Muscle layer of colon (tissue), 2 donors: ENCODE measurements at regions not wholly inside any gene's neighbourhood (a gene's known extent, or its start where the extent isn't known, plus 50 kb on each side); places are given as distances from the start of the nearest gene placed in this dataset.

Experiments used
- H3K27ac ChIP-seq: one replicate; pipeline ENCODE4 v1.7.0; 2013; ENCODE audit warnings: low read depth, mild to moderate bottlenecking, low read length, moderate library complexity
- H3K27me3 ChIP-seq, 2 donors: one replicate each; pipeline ENCODE4 v1.7.0; 2013; ENCODE audit warnings: low read length in 2 of 2, mild to moderate bottlenecking in 2 of 2; ENCODE audit not compliant: insufficient read depth in 2 of 2, control insufficient read depth in 1 of 2
- H3K36me3 ChIP-seq: one replicate; pipeline ENCODE4 v1.7.0; 2013; ENCODE audit warnings: mild to moderate bottlenecking, low read length; ENCODE audit not compliant: insufficient read depth
- H3K4me1 ChIP-seq: one replicate; pipeline ENCODE4 v1.7.0; 2013; ENCODE audit warnings: mild to moderate bottlenecking, low read length; ENCODE audit not compliant: insufficient read depth
- H3K4me3 ChIP-seq, 2 donors: one replicate each; pipeline ENCODE4 v1.7.0; 2013; ENCODE audit warnings: low read length in 2 of 2, low read depth in 1 of 2, mild to moderate bottlenecking in 1 of 2, moderate library complexity in 1 of 2
- H3K9ac ChIP-seq: one replicate; pipeline ENCODE4 v1.7.0; 2013; ENCODE audit warnings: low read length
- H3K9me3 ChIP-seq: one replicate; pipeline ENCODE4 v1.7.0; 2013; ENCODE audit warnings: mild to moderate bottlenecking, low read length
- donor health status: abdominal sarcoma.
- donor health status: Adenocarcinoma of cecum.

GRCh38 chr12:93292731-93293566, 84.8 kb upstream of the NUDT4 start:
- Histone ChIP-seq H3K4me1 (peaks cover 10% of the 10 kb centered on the region), H3K4me3 (no peak overlapping the region), H3K9me3 (no peaks in the 10 kb centered on the region), H3K36me3 (no peaks in the 10 kb centered on the region), H3K9ac (no peak overlapping the region), H3K27ac (no peak overlapping the region), H3K27me3 (no peaks in the 10 kb centered on the region)

- Histone ChIP-seq H3K36me3 (no peaks in the 10 kb centered on the region), H3K9ac (no peak overlapping the region)
Measured at GRCh38 chr12:93297032-93297431, 80.7 kb upstream of the NUDT4 start.

GRCh38 chr12:93297536-93297935, 80.2 kb upstream of the NUDT4 start:
- no peak overlapping the region for H3K27ac ChIP-seq
- no peaks in the 10 kb centered on the region for H3K9me3 ChIP-seq
- peaks cover 4% of the 10 kb centered on the region for H3K4me1 ChIP-seq
- no peak overlapping the region for H3K4me3 ChIP-seq
- no peaks in the 10 kb centered on the region for H3K36me3 ChIP-seq
- H3K27me3 ChIP-seq, result no peaks in the 10 kb centered on the region
- H3K9ac ChIP-seq, result no peak overlapping the region

More at GRCh38 chr12:93297032-93297431, 80.7 kb upstream of the NUDT4 start:
- Histone ChIP-seq H3K4me3 (no peak overlapping the region), H3K4me1 (peaks cover 4% of the 10 kb centered on the region), H3K9me3 (no peaks in the 10 kb centered on the region), H3K27ac (no peak overlapping the region), H3K27me3 (no peaks in the 10 kb centered on the region)

DNA sequence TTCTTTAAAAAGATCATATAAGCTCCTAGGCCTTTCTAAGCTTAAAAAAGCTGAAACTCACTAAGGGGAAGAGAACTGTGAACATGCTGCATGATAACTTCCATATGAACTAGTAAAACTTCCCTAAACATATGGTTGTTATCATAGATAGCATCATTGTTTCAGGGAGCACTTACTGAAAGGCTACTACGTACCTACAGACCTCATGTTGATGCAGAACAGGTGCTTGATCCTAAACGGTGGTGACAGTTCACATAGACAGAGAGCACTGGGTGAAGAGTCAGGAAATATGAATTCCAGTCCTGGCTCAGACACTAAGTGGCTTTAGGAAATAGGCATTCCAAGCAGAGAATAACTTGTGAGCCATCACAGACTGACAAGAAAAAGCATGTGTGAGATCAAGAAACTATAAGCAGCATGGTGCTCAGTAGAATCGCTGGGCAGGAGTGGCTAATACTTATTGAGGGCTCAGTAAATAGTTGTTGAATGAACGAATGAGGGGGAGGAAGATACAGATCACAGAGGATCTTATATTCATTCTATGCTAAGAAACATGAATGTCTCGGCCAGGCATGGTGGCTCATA, 78.4 kb upstream of the NUDT4 start:
- H3K36me3 ChIP-seq, result no peaks in the 10 kb centered on the region
- H3K9ac ChIP-seq, result no peak overlapping the region
- no peaks in the 10 kb centered on the region for H3K27me3 ChIP-seq

DNA sequence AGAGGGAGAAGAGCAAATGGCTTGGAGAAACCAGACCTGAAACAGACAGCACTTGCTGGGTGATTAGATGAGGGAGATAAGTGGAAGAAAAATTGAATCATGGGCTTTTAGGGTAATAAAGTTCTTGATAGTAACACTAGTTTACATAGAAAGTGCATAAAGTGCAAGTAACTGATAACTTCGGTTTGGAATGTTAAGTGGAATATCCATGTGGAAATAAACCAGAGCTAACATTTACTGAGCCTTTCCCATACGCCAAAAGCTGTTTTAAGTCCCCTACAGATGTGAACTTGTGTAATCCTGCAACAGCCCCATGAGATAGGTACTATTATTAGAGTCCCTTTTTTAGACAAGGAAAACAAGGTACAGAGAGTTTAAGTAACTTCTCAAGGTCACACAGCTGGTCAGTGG, 77.1 kb upstream of the NUDT4 start:
- H3K27me3 ChIP-seq, result no peaks in the 10 kb centered on the region
- peaks cover 4% of the 10 kb centered on the region for H3K4me1 ChIP-seq
- H3K36me3 ChIP-seq, result no peaks in the 10 kb centered on the region
- H3K4me3 ChIP-seq, result no peak overlapping the region
- no peaks in the 10 kb centered on the region for H3K9me3 ChIP-seq
- no peak overlapping the region for H3K9ac ChIP-seq
- H3K27ac ChIP-seq, result no peak overlapping the region

More for the DNA sequence above, 78.4 kb upstream of the NUDT4 start:
- peaks cover 4% of the 10 kb centered on the region for H3K4me1 ChIP-seq
- H3K4me3 ChIP-seq, result no peak overlapping the region
- no peak overlapping the region for H3K27ac ChIP-seq
- H3K9me3 ChIP-seq, result no peaks in the 10 kb centered on the region

DNA sequence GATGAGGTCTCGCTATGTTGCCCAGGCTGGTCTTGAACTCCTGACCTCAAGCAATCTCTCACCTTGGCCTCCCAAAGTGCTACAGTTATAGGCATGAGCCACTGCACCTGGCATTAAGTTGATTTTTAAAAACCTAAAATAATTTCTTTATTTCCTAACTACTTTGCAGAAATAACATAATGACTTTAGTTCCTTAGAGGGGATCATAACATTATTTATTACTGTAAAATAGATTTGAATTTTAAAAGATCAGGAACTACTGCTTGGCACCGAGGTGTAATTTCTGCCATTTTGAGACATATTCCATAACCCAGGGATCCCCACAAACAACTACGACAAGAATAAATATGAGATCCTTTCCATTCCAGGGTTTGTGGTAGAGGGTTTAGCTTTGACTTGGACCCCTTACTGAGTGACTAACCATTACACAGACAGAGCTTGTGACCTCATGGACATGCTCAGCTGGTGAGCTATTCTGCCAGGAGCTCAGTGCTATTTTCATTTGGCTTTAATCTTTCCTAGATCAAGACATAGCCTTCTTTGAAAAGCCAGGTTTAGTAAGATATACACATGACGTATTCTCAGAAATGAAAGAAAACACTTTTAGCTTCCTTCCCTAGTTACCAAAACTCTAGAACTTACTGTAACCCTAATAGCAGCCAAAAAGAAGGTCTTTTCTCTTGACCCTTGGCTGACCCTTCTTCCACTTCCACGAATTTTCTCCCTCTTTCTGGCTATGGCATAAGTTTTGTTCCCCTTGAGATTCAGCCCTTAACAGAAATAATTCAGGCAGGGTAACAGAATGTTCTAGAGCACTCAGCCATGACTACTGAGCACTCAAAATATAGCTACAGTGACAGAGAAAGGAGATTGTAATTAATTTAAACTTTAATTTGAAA, 75.1 kb upstream of the NUDT4 start:
- Histone ChIP-seq H3K27ac (no peak overlapping the region), H3K9me3 (no peaks in the 10 kb centered on the region), H3K36me3 (no peaks in the 10 kb centered on the region), H3K4me3 (no peak overlapping the region), H3K9ac (no peak overlapping the region), H3K4me1 (peaks cover 4% of the 10 kb centered on the region), H3K27me3 (no peaks in the 10 kb centered on the region)

DNA sequence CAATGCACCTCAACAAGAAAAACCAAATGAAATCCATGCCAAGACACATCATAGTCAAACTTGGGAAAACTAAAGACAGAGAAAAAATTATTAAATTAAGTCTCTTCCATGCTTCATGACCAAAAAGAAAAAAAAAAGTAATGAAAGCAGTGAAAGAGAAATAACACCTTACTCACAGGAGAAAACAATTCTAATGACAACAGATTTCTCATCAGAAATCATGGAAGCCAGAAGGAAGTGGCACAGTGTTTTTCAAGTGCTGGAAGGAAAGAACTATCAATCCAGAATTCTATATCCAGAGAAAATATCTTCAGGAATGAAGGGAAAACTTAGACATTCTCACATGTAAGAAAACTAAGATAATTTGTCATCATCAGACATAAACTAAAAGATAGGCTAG, 71.1 kb upstream of the NUDT4 start:
- Histone ChIP-seq H3K9me3 (no peaks in the 10 kb centered on the region), H3K27me3 (no peaks in the 10 kb centered on the region)

DNA sequence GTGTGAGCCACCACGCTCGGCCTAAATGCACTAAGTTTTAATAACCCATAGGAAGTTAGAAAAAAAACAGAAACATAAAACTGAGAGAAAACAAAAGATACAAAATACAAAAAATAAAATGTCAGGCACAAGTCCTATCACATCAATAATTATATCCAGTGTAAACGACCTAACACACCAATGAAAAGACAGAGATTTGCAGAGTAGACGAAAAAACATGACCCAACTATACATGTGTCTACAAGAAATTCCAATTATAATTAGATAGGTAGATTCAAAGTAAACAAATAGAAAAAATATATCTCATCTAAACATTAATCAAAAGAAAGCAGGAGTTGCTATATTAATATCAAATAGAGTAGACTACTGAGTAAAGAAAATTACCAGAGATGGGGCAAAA, 69.4 kb upstream of the NUDT4 start:
- Histone ChIP-seq H3K9me3 (no peaks in the 10 kb centered on the region), H3K4me3 (no peak overlapping the region), H3K4me1 (no peaks in the 10 kb centered on the region), H3K9ac (no peak overlapping the region), H3K27ac (no peak overlapping the region), H3K36me3 (no peaks in the 10 kb centered on the region), H3K27me3 (no peaks in the 10 kb centered on the region)

More for the DNA sequence above, 71.1 kb upstream of the NUDT4 start:
- Histone ChIP-seq H3K4me3 (no peak overlapping the region), H3K9ac (no peak overlapping the region), H3K27ac (no peak overlapping the region), H3K36me3 (no peaks in the 10 kb centered on the region), H3K4me1 (no peaks in the 10 kb centered on the region)

- Histone ChIP-seq H3K27ac (no peak overlapping the region), H3K9me3 (no peaks in the 10 kb centered on the region), H3K27me3 (no peaks in the 10 kb centered on the region), H3K4me1 (no peaks in the 10 kb centered on the region), H3K9ac (no peak overlapping the region), H3K36me3 (no peaks in the 10 kb centered on the region), H3K4me3 (no peak overlapping the region)
Measured at GRCh38 chr12:93311827-93312226, 65.9 kb upstream of the NUDT4 start.

GRCh38 chr12:93314177-93314497, 63.6 kb upstream of the NUDT4 start:
- Histone ChIP-seq H3K27ac (no peak overlapping the region), H3K4me1 (peaks cover 1% of the 10 kb centered on the region), H3K27me3 (no peaks in the 10 kb centered on the region), H3K36me3 (no peaks in the 10 kb centered on the region), H3K9me3 (no peaks in the 10 kb centered on the region), H3K9ac (no peak overlapping the region), H3K4me3 (no peak overlapping the region)

DNA sequence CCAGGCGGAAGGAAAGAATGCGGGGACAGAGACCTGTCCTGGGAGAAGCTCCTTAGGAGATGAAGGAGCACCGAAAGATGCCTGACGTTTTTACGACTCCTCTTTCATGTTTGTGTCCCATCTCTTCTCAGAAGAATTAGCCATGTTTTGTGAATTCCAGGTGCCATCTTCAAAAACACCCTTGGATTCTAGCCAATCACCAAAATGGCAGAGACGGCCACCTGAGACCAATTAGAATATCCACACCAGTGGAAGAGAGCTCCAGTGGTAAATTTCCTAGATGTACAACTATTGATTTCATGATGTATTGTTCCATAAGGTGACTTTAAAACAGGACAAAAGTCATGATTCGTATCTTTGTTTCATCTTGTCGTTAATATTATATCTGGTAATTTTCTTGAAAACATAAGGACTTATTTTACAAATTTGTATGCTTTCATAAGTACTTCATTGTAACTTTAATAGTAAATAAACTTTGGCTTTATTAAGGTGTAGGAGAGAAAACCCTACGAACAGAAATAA, 62.3 kb upstream of the NUDT4 start:
- H3K9me3 ChIP-seq, result no peaks in the 10 kb centered on the region
- peaks cover 9% of the 10 kb centered on the region for H3K4me1 ChIP-seq
- no peak overlapping the region for H3K4me3 ChIP-seq
- no peaks in the 10 kb centered on the region for H3K36me3 ChIP-seq
- H3K27ac ChIP-seq, result no peak overlapping the region
- no peak overlapping the region for H3K9ac ChIP-seq
- no peaks in the 10 kb centered on the region for H3K27me3 ChIP-seq
